CD14-positive monocyte (primary cell): ENCODE measurements at regions not wholly inside any gene's neighbourhood (a gene's known extent, or its start where the extent isn't known, plus 50 kb on each side); places are given as distances from the start of the nearest gene placed in this dataset.

Experiments
- DNase-seq, 3 donors: peaks; one replicate each; pipeline ENCODE4 v3.0.0-alpha.2; 2011 to 2022
- H2AFZ ChIP-seq: 2 replicates; pipeline ENCODE4 v1.6.0; 2012; ENCODE audit warnings: mild to moderate bottlenecking, low read depth, low read length, inconsistent platforms; ENCODE audit not compliant: insufficient read depth, poor library complexity, severe bottlenecking
- H3K27ac ChIP-seq, 2 donors: 1 replicate in 1 of 2; 2 replicates in 1 of 2; pipeline ENCODE4 v1.5.1; 2012 to 2013; ENCODE audit warnings: low read length in 2 of 2, control low read depth in 1 of 2, inconsistent platforms in 1 of 2, low read depth in 1 of 2, mild to moderate bottlenecking in 1 of 2
- H3K27me3 ChIP-seq, 2 donors: one replicate each; pipeline versions ENCODE4 v1.6.0 to v1.6.1; 2011 to 2013; ENCODE audit warnings: low read length in 2 of 2; ENCODE audit not compliant: control insufficient read depth in 2 of 2, insufficient read depth in 2 of 2
- H3K36me3 ChIP-seq, 2 donors: replicated peaks in 1 of 2; 1 replicate in 1 of 2; 2 replicates in 1 of 2; pipeline versions ENCODE4 v1.5.1 to v1.6.1; 2012 to 2013; ENCODE audit warnings: low read length in 2 of 2, control low read depth in 1 of 2, inconsistent platforms in 1 of 2, mild to moderate bottlenecking in 1 of 2; ENCODE audit not compliant: insufficient read depth in 2 of 2, control insufficient read depth in 1 of 2
- H3K4me1 ChIP-seq, 2 donors: 1 replicate in 1 of 2; 2 replicates in 1 of 2; pipeline versions ENCODE4 v1.5.1 to v1.6.1; 2012 to 2013; ENCODE audit warnings: low read length in 2 of 2, control low read depth in 1 of 2, inconsistent platforms in 1 of 2, mild to moderate bottlenecking in 1 of 2, moderate library complexity in 1 of 2; ENCODE audit not compliant: insufficient read depth in 2 of 2, control insufficient read depth in 1 of 2
- H3K4me2 ChIP-seq: replicated peaks from 2 replicates; pipeline ENCODE3; 2012; ENCODE audit warnings: low read length, moderate library complexity, mild to moderate bottlenecking; ENCODE audit not compliant: poor library complexity, severe bottlenecking; ENCODE audit errors: extremely low read depth
- H3K4me3 ChIP-seq, 3 experiments: fragments of 200-600 bp in 1 of 3; sonication (generic) in 1 of 3; replicated peaks in 1 of 3; 1 replicate in 2 of 3; 2 replicates in 1 of 3; pipeline ENCODE4 v1.5.1; 2011 to 2013; ENCODE audit warnings: low read length in 3 of 3, mild to moderate bottlenecking in 3 of 3, control low read depth in 2 of 3, low read depth in 2 of 3, inconsistent platforms in 1 of 3, moderate library complexity in 1 of 3
- H3K79me2 ChIP-seq: 2 replicates; pipeline ENCODE4 v1.6.0; 2012; ENCODE audit warnings: mild to moderate bottlenecking, control low read depth, inconsistent platforms, low read length, moderate library complexity; ENCODE audit not compliant: insufficient read depth
- H3K9ac ChIP-seq: 2 replicates; pipeline ENCODE4 v1.6.0; 2017; ENCODE audit warnings: low read length, mild to moderate bottlenecking; ENCODE audit not compliant: insufficient read depth, poor library complexity, severe bottlenecking
- H3K9me3 ChIP-seq, 2 donors: replicated peaks in 1 of 2; 1 replicate in 1 of 2; 2 replicates in 1 of 2; pipeline versions ENCODE4 v1.5.1 to v1.6.1; 2012 to 2013; ENCODE audit warnings: low read length in 2 of 2, control low read depth in 1 of 2; ENCODE audit not compliant: control insufficient read depth in 1 of 2, insufficient read depth in 1 of 2
- H4K20me1 ChIP-seq: 2 replicates; pipeline ENCODE4 v1.6.0; 2012; ENCODE audit warnings: mild to moderate bottlenecking, low read length, control low read depth, moderate library complexity; ENCODE audit not compliant: insufficient read depth
- H3K27ac Mint-ChIP-seq, 7 donors: one replicate each; pipeline ENCODE4 v1.8.0; 2020; ENCODE audit warnings: mild to moderate bottlenecking in 7 of 7, mixed read lengths in 7 of 7, moderate library complexity in 6 of 7, inconsistent platforms in 2 of 7
- H3K27me3 Mint-ChIP-seq, 3 donors: one replicate each; pipeline ENCODE4 v1.8.0; 2021 to 2022; ENCODE audit warnings: low read depth in 3 of 3, mild to moderate bottlenecking in 3 of 3, mixed read lengths in 3 of 3, moderate library complexity in 3 of 3, inconsistent platforms in 1 of 3
- H3K36me3 Mint-ChIP-seq, 2 donors: one replicate each; pipeline ENCODE4 v1.8.0; 2020; ENCODE audit warnings: mixed read lengths in 2 of 2, inconsistent platforms in 1 of 2, mild to moderate bottlenecking in 1 of 2
- H3K4me1 Mint-ChIP-seq: one replicate; pipeline ENCODE4 v1.8.0; 2020; ENCODE audit warnings: mild to moderate bottlenecking, mixed read lengths
- H3K4me3 Mint-ChIP-seq, 2 donors: one replicate each; pipeline ENCODE4 v1.8.0; 2020; ENCODE audit warnings: mild to moderate bottlenecking in 2 of 2, mixed read lengths in 2 of 2, moderate library complexity in 1 of 2
- H3K9me3 Mint-ChIP-seq, 7 donors: one replicate each; pipeline ENCODE4 v1.8.0; 2020 to 2022; ENCODE audit warnings: mixed read lengths in 7 of 7, mild to moderate bottlenecking in 6 of 7, moderate library complexity in 6 of 7, inconsistent platforms in 2 of 7
- CTCF ChIP-seq: fragments of 200-600 bp; IDR thresholded peaks from one replicate; pipeline ENCODE4 v1.8.0; 2022; ENCODE audit warnings: antibody characterized with exemption, mild to moderate bottlenecking
- WGBS: methylation state at CpG from one replicate; pipeline ENCODE4 v1.1.5; 2013; ENCODE audit warnings: missing lambda C conversion rate; ENCODE audit not compliant: insufficient coverage; 5-methylcytosine and 5-hydroxymethylcytosine counted together
- intact Hi-C, 2 donors: fragments of 100-400 bp; cut with micrococcal nuclease; formaldehyde crosslinking; loops; one replicate each; pipeline versions ENCODE4 v1.15.0 to v1.15.1; 2023

- no peak for TF ChIP-seq CTCF
- H3K36me3 Mint-ChIP-seq = no peaks in the 10 kb centered on the region
- Histone ChIP-seq H3K27ac (no peak overlapping the region), H3K9ac (no peak overlapping the region), H2AFZ (no peak overlapping the region), H3K4me1 (no peaks in the 10 kb centered on the region), H3K27me3 (no peaks in the 10 kb centered on the region), H3K36me3 (no peaks in the 10 kb centered on the region), H4K20me1 (no peaks in the 10 kb centered on the region), H3K4me3 (no peak overlapping the region), H3K79me2 (no peaks in the 10 kb centered on the region), H3K9me3 (peaks cover 0 to 3% of the 10 kb centered on the region in 2 donors), H3K4me2 (no peak overlapping the region)
- H3K27ac Mint-ChIP-seq = no peak overlapping the region
- 88% methylated on average over 3 of the region's 5 CpGs for WGBS
- no peaks in the 10 kb centered on the region for H3K4me1 Mint-ChIP-seq
- peaks cover 0 to 9% (median 4%) of the 10 kb centered on the region in 7 donors for H3K9me3 Mint-ChIP-seq
- intact Hi-C loops = no loop called here
- no peak overlapping the region for H3K4me3 Mint-ChIP-seq
- DNase-seq = no peak
- H3K27me3 Mint-ChIP-seq = peaks cover 0 to 2% (median 0%) of the 10 kb centered on the region in 3 donors
Observed at GRCh38 chr7:52565974-52566373, 469.5 kb upstream of the POM121L12 start.

GRCh38 chr7:52555805-52556204, 479.6 kb upstream of the POM121L12 start:
- Mint-ChIP-seq H3K27ac (no peak overlapping the region), H3K4me1 (no peaks in the 10 kb centered on the region), H3K36me3 (no peaks in the 10 kb centered on the region), H3K27me3 (peaks cover 0 to 3% (median 0%) of the 10 kb centered on the region in 3 donors), H3K4me3 (no peak overlapping the region), H3K9me3 (peaks cover 0 to 10% (median 3%) of the 10 kb centered on the region in 7 donors)
- H3K9ac ChIP-seq = no peak overlapping the region
- no peaks in the 10 kb centered on the region for H3K36me3 ChIP-seq
- H3K27ac ChIP-seq = no peak overlapping the region
- intact Hi-C loops = no loop called here
- H4K20me1 ChIP-seq = no peaks in the 10 kb centered on the region
- WGBS = 90% methylated on average over 2 of the region's 4 CpGs
- peaks cover 3 to 7% of the 10 kb centered on the region in 2 donors for H3K9me3 ChIP-seq
- no peak for DNase-seq
- H3K27me3 ChIP-seq = no peaks in the 10 kb centered on the region
- TF ChIP-seq CTCF = no peak
- no peak overlapping the region for H2AFZ ChIP-seq
- H3K4me3 ChIP-seq = no peak overlapping the region
- H3K4me1 ChIP-seq = no peaks in the 10 kb centered on the region
- no peaks in the 10 kb centered on the region for H3K79me2 ChIP-seq
- no peak overlapping the region for H3K4me2 ChIP-seq
